ENCODE measurements at regions not wholly inside any gene's neighbourhood (a gene's known extent, or its start where the extent isn't known, plus 50 kb on each side); places are given as distances from the start of the nearest gene placed in this dataset.

DNA sequence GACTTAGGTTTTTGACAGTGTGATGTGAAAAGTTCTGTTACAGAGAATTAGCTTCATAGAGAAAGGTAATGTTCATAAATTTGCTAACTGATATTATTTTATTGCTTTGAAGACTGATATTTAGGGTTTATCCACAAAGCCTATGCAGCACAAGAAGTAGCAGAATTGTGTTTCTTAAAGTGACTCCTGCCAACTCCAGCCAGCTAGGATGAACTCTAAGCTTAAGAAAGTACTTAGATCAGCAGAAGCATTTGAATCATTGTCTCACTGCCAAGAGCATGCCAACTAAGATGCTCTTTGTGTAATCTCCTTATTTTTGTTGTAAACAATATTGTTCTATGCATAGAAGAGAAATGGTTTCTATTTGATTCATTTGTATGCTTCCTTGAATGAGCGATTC is 589.4 kb upstream of the ADGRL4 start:
- TF ChIP-seq, protein P1, sequence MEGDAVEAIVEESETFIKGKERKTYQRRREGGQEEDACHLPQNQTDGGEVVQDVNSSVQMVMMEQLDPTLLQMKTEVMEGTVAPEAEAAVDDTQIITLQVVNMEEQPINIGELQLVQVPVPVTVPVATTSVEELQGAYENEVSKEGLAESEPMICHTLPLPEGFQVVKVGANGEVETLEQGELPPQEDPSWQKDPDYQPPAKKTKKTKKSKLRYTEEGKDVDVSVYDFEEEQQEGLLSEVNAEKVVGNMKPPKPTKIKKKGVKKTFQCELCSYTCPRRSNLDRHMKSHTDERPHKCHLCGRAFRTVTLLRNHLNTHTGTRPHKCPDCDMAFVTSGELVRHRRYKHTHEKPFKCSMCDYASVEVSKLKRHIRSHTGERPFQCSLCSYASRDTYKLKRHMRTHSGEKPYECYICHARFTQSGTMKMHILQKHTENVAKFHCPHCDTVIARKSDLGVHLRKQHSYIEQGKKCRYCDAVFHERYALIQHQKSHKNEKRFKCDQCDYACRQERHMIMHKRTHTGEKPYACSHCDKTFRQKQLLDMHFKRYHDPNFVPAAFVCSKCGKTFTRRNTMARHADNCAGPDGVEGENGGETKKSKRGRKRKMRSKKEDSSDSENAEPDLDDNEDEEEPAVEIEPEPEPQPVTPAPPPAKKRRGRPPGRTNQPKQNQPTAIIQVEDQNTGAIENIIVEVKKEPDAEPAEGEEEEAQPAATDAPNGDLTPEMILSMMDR (IDR thresholded peaks at IDR 0.05; ENCODE audit: low read length), result no peak
- TF ChIP-seq EZH2phosphoT487 (IDR thresholded peaks at IDR 0.05; ENCODE audit: low read length), result no peak

Data from MM.1S (cell line).